NCI-H1048 (cell line): ENCODE measurements at regions not wholly inside any gene's neighbourhood (a gene's known extent, or its start where the extent isn't known, plus 50 kb on each side); places are given as distances from the start of the nearest gene placed in this dataset.

Experiments
- DNase-seq: peaks from one replicate; lab custom pipeline; 2025; lab: John Stamatoyannopoulos, UW

DNA sequence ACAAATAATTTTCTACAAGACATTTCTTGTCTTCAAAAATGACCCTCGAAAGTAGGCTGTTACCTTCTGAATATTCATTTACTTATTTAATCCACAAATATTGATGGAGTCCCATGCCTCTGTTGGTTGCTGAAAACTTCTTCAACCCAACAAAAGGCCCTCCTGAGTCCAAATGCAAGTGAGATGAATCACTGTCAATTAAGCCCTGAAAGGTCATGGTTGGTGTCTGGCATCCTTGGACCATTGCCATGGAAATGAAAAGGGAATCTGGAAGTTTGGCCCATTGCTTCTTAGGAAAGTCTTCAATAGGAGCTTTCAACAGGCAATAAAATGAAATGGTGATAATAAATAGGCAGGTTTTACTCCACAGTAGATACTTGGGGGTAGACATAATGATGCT lies 364.7 kb upstream of the DYNLRB2 start:
- no peak for DNase-seq

DNA sequence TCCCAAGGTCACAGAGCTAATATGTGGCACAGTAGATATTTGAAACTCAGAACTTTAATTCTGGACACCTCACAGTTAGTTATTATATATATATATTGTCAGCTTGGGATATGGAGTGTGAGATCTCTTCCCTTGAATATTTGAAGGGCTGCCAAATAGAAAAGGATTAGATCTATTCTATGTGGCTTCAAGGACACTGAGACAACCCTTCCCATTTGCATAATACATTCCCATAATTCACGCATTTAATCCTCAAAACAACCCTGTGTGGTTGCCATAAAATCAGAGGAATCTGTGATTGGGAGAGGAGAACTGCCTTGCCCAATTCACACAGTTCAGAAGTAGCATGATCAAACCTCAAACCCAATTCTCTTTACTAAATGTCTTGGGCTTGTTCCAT lies 365.8 kb upstream of the DYNLRB2 start:
- DNase-seq: no peak

DNA sequence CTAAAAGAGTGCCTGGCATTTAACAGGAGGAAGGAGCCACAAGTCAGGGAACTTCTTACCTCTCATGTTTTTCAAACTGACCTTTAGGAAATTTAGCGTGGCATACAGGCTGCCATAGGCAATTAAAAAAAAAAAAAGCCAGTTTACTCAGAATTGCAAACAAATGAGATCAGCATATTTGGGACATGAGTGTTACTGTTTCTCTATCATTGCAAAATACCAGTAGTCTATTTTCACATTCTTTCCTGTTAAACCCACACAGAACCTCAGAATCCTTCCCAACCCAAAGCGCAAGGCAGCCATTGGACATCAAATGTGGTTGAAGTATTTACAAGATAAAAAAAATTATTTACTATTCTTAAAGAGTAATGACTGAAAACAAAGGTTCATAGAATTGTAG lies 366.4 kb upstream of the DYNLRB2 start:
- DNase-seq: no peak

DNA sequence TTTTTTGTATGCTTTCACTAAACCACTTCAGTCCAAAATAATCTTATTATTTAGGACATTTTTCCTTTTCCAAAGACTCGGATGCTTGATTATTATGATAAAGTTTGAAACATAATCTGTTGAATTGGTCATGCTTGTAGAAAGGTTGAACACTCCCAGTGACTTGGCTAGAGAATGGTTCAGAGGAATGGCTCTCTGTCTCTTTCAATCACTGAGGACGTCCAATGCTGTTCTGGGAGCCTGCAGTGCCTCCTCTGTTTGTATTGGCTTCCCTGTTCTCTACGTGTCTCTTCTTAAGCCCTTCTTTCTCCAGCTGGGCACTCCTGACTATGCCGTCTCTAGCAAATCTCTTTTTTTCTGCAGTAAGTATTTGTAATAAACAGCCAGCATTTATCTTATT lies 369.0 kb upstream of the DYNLRB2 start:
- DNase-seq: no peak

DNA sequence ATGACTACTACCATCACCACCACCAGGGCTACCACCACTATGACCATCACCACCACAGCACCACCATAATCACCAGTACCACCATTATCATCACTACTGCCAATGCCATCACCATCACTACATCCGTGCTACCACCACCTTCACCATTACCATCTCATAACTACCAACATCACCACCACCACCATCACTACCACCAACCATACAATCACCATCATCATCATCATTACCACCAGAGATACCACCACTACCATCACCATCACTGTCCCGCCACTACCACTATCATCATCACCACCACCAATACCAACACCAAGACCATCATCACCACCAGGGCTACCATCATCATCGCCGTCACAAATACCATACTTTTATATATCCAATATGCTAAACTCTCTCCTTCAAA lies 369.6 kb upstream of the DYNLRB2 start:
- DNase-seq: no peak

DNA sequence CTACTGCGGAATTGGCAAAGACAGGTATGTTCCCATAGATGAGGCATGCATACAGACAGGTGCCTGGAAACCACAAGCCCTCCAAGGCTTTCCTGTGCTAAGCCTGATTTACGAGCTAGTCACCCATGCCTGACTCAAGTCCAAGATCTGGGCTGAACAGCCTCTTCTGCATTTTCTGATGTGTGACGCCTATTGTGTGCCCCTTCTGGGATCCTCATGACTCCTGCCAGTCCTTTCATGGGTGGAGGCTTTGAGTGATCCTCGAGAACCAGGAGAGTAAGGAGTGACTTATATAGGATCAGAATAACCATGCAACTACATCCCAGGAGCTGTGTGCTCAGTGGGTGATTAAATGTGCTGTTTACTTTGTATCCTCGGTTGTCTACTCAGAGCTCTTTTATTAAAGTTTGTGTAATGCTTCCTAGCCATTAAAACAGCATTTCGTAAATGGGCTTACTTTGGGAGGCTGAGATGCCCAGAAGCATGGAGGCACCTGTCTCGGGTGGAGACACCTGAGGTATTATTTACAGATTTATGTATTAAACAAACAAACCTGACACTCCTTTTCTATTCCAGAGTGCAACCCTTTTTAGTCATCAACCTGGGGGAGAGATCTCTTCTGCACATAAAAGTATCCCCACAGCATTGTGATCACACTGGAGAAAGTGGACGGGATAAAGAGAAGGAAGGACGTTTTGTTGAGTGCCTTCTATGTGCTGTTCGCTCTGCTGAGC lies 373.0 kb upstream of the DYNLRB2 start:
- no peak for DNase-seq

DNA sequence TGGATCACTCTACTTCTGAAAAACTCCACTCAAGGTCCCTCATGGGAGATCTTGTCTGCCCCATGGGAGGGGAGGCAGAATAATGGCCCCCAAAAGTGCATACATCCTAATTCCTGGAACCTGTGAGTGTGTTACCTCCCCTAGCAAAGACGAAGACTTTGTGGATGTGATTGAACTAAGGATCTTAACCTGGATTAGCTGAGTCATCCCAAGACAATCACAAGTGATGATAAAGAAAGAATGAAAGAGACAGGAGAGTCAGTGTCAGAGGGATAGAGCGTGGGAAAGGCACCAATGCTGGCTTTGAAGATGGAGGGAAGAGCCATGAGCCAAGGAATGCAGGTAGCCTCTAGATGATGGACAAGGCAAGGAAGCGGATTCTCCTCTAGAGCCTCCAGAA lies 374.7 kb upstream of the DYNLRB2 start:
- no peak for DNase-seq

DNA sequence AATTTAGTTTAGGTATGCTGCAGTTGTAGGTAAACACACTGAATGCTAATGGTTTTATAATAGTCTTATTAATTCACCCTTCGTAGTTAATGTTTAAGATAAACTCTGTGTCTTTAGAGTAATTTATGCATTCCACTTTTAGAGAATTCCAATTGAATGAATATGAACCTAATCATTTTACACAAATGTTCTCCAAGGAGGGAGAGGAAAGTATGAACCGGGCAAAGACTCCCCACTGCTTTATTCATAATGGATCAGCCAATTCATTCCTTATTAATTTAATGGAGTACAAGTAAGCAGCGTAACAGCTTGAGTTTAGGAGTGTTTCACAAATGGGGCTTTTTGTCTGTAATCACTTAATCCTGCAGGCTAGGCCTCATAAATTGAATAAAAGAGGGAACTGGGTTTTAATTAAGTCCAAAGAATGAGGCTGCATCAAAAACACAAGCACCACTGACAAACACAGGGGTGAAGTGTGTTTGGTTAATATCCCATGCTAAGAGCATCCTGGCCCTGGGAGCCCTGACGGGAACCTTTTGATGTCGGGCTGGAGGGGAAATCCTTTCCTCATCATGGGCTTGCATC lies 375.7 kb upstream of the DYNLRB2 start:
- DNase-seq: no peak

DNA sequence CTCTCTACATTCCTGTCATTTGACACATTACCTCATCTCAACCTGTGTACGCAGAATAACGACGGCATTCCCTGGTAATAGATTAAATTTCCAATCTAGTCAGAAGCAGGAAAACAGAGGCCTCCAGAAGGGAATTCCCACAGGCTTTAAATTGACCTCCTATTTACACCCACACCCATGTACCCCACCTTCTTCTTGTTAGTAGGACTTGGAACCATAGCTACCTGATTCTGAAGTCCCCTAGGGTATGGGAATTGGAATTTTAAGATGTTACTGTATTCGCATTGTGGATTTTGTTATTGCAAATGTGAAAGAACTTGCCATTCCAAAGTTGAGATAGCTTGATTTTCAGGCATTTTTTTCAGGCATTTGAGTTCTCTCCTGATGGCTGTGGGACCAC lies 377.5 kb upstream of the DYNLRB2 start:
- DNase-seq: no peak

DNA sequence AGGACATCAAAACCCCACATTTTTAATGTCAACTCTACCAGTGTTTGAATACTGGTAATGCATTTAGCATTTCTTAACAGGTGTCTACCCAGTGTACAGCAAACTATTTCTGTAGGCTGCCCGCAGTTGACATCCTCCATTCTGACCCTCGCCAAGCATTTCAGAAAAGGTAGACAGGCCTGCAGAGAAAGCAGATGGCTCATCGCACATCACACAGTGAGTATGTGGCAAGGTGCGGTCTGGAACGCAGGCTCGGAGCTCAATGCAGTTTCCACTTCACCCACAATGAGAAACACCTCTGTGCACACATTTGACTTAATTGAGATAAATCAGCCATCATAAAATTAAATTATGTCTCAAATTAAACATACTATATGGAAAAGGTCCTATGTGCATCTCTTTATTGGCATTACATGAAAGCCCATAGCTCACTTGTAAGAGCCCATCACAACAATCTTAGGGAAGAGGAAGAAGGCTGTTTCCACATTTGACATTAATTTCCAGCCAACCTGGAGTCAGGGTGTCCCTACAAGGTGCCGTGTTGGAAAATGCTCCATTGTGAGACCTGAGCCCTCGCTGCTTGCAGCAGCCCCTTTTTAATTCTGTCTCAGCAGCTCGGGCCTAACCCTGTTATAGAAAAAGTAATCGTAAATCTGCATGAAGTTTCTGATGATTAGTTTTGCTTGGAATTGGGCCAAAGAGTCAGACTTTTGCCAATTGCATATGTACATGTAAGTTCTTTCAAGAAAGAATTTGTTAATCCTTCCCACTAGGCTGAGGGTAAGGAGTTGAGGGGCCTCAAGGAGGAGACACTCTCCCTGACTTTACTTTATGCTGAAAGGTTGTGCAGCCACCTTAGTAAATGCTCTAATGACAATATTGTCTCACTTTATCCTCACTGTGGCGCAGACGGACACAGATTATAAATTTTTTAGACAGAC lies 378.7 kb upstream of the DYNLRB2 start:
- DNase-seq: no peak

DNA sequence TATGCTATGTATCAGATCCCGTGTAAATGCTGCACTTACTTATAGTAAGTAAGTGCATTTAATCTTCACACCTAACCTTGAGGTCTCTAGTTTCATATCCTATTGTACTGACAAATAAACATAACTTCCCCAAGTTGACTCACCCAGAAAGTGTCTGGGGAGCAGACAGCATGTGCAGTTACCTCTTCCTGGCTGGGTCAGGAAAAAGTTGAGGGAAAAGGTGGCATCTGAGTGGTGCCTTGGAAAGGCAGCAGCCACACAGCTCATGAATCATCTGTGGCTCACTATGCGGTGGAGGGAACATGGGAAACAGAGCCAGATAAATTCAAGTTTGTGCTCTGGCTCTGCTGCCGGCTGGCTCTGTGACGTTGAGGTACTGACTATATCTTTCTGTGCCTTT lies 382.0 kb upstream of the DYNLRB2 start:
- no peak for DNase-seq

DNA sequence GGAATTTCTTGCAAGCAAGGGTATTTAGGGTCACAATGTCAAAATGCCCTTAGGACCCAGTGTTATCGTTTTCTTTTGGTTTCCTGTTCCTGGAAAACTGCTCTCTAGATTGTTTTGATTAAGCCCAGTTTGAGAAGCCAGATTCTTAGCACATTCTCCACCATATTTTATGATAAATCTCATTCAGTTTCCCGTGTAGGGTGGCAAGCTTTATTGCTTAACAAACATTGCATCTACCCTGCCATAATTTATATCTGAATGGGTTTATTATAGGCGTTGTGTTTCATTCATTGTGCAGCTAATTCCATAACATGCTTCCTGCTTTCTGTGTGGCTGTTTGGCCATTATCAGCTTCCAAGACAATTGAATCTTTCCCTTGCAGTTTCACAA lies 389.1 kb upstream of the DYNLRB2 start:
- no peak for DNase-seq

DNA sequence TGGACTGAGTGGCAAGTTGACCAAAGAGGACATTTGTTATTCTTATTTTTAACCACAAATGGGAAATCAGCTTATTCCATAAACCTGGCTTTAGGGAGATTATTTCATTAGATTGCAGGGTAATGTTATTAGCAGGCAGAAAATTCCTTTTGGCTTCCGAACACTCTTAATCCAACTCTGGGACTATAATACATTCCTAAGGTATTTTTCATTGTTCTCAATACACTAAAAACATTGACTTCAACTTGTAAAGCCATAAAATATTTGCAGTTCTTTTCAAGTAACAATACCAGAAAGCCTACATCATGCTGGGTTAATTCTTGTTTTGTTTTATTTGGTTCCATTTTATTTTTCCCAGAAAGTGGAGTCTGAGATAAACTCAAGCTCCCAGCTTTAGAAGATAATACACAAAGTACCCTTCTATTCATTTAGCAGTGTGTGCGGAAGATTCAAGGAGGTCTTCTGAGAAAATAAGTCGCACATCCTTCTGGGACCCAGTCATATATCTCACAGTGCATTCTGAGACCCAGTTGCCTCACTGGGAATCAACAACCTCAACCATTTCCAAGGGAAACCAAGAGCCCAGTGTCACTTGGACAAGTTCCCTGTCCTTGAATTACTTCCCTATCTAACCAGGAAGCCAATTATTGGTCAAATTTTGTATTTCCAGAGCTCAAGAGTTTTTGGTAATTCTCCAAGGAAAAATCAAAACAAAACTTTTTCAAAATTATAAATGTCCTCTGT lies 389.6 kb upstream of the DYNLRB2 start:
- no peak for DNase-seq

DNA sequence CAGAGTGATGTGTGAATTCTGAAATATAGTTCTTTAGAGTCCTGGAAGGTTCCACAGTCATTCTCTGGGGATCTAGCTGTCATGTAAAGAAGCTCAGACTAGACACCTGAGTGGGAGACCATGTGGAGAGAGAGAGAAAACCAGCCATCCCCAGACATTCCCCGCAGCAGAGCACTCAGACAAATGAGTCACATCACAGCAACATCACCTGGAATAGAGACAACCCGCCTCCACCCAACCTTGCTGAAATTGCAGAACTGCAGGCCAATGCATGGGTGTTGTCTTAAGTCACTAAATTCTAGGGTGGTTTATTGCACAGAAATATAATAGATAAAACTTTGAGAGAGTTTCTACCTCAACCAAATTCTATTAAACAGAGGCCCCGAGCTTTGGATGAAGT lies 392.0 kb upstream of the DYNLRB2 start:
- DNase-seq: no peak

DNA sequence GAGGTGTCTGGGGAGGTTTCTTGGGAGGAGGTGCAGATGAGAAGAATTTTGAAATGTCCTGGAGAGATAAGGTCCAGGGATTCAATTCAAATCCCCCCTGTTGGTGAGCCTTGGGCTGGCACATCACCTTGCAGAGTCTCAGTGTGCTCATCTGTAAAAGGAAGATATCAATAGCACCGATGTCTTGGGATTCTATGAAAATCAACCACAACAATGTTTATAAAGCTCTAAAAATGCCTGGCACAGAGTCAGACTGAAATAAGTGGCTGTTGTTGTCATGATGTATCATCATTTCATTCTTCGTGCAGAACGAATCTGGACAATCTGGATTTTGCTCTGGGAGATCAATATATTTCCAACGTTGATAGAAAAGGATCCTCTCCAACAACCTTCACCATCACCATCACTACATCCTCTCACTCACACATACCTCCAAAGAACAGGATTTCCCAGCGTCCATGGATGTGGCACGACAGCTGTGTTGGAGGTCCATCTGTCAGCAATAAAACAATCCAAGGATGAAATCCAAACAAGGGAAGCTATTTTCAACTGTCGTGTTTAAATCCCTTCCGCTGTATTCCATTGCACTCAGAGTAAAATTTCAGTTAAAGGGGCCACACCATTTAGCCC lies 393.7 kb upstream of the DYNLRB2 start:
- DNase-seq: no peak

DNA sequence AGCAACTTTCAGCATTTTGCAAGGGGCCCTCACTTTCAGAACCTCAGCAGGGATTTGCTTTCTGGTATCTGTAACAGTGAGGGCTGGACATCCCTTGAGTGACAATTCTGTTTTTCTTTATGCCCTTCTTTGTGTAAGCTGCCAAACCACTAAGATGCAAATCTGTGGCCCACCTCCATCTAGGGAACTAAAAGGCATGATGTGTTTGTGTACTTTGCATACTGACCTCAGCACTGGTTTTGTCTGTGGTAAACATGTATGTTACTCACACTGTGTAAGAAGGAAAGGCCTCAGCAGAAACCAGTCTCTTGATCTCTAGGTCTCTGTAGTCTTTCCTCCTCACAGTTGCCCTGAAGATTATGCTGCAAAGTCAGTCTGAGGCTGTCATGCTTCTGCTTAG lies 396.6 kb upstream of the DYNLRB2 start:
- DNase-seq: no peak

DNA sequence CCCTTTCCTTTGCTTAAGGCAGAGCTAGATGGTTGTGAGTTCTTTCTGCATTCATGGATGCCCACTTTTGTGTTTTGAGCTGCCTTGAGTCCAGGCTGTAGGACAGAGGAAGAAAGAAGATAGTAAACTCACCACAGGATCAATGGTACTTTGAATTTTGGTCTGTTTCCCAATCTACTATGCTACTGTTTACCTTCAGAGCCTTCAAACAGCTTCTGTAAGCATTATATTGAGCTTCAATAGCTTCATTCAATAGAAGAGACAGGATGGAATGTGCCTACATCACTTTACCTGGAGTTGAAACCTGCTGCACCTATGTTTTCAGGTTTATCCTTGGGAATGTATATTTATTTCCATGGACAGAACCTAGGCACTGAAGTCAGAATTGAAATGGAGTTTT lies 397.9 kb upstream of the DYNLRB2 start:
- DNase-seq: no peak

DNA sequence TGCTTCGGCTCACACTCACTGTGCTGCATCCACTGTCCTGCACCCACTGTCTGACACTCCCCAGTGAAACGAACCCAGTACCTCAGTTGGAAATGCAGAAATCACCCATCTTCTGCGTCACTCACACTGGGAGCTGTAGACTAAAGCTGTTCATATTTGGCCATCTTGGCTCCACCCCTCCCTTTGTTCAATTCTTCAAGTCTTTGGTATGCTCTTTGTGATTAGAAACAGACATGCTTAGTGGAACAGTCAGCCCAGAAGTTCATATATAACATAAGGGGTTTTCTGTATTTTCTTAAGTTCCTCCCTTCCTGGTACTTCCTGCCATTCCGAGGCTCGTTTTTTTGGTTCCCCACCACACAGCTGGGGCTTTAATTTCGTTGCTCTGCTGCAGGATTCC lies 398.5 kb upstream of the DYNLRB2 start:
- DNase-seq: no peak

DNA sequence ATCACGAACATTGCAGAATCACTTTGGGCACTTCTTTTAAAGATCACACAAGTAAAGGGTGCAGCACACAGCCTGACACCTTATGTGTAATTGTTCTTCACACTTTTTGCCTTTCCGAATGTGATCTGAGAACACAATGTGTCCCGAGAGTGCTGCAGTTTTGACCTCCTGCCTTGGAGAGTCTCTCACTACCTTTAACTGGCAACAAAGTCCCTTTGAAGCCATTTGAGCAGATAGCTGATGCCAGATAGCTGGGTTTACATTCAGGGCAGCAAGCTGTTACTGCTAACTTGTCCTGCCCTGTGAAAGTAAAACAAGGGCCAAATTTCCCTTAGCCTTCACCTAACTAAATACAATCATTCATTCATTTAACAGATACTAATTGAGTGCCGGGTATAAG lies 411.0 kb upstream of the DYNLRB2 start:
- DNase-seq: no peak

DNA sequence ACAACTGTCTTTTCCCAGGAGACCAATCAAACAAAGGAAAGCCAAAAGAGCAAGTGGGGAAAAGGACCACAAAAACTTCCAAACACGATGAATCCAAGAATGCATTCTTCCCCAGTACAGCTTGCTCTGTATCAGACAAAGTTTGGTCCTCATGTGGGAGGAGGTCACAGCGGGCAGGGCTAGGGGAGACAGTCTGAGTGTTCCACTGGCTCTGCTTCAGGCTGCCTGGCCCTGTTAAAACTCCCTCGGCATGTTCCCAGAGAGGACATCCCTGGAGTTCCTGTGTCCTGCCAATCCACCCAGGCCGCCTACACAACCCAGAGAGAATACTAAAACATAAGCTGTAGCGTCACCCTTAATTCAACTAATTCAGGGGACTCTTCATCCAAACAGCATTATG lies 415.1 kb upstream of the DYNLRB2 start:
- DNase-seq: no peak

DNA sequence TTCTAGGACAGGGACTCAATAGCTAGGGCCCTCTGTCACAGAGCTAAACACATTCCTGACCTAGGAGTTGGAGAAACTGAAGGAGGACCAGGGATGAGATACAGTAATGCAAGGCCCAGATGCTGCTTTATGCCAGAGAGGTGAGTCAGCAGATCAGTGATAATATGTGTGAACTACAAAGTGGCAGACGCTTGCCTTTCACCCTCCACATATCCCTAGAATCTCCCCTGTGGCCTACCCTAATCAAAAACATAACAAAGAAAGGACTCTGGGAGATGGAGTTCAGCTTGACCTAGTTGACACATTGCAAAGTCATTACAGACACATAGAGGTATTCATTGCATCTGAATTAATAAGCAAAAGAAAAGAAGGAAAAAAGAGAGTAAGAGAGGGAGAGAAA lies 417.6 kb upstream of the DYNLRB2 start:
- DNase-seq: no peak

DNA sequence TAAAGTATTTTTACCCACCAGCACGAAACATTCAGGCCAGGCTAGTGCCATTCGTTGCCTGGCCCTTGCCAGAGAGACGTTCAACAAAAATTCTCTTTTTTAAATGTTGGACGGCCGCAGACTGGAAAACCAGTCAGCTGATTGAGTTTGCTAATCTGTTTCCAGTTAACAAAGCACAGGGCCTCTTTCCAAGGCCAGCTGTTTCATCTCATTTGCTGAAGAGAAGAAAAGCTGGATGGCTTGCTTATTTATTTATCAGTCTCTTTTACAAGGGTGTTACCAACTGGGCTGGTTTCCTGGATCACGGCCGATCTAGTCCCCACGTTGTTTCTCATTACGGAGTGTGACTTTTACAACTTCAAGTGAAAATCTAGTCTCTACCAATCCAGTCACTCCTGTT lies 418.7 kb upstream of the DYNLRB2 start:
- no peak for DNase-seq
